ENCODE measurements at regions not wholly inside any gene's neighbourhood (a gene's known extent, or its start where the extent isn't known, plus 50 kb on each side); places are given as distances from the start of the nearest gene placed in this dataset.

DNA sequence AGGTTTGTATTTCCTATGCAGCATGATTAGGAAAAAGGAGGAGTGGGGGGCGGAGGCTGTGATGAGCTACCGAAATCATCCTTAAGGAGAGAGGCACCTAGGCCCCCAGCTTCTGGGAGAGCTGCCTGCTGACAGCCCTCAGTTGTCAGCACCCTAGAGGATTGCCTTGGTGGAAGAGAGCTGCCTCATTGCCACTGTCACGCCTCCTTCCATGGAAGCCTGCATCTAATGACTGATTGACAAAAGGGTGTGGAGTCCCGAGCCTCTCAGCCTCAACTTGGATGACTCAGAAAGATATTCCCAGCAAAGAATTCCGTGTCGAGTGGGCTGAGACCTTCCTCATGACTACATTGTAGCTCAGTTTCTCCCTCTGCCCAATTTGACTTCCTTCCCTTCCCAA is 320.4 kb upstream of the PROK2 start:
- H3K9ac ChIP-seq (ENCODE audit: extremely low read depth, low read length, poor library complexity, severe bottlenecking) = no peak overlapping the region
- Mint-ChIP-seq H3K27me3 (ENCODE audit: insufficient read depth) (peaks cover 9% of the 10 kb centered on the region), H3K9me3 (no peaks in the 10 kb centered on the region), H3K4me3 (no peak overlapping the region), H3K36me3 (ENCODE audit: low read depth) (no peaks in the 10 kb centered on the region), H3K27ac (no peak overlapping the region), H3K4me1 (peaks cover 13% of the 10 kb centered on the region)
- H3K4me1 ChIP-seq (ENCODE audit: control insufficient read depth, insufficient read depth, low read length) = no peaks in the 10 kb centered on the region
- H3K36me3 ChIP-seq (ENCODE audit: control insufficient read depth, insufficient read depth, low read length) = no peaks in the 10 kb centered on the region
- no peak for DNase-seq
- no peak overlapping the region for H3K27ac ChIP-seq (ENCODE audit: low read depth, low read length)
- no peak overlapping the region for H3K4me3 ChIP-seq (ENCODE audit: low read length)
- H3K9me3 ChIP-seq (ENCODE audit: control insufficient read depth, low read length) = no peaks in the 10 kb centered on the region
- WGBS, 2 experiments (ENCODE audit: insufficient coverage in 1 of 2, insufficient read length in 1 of 2) = 70 to 82% methylated on average over 5 to 6 of the region's 6 CpGs
- H3K27me3 ChIP-seq (ENCODE audit: control insufficient read depth, insufficient read depth, low read length, poor library complexity, severe bottlenecking) = no peaks in the 10 kb centered on the region
- TF ChIP-seq, protein P1, sequence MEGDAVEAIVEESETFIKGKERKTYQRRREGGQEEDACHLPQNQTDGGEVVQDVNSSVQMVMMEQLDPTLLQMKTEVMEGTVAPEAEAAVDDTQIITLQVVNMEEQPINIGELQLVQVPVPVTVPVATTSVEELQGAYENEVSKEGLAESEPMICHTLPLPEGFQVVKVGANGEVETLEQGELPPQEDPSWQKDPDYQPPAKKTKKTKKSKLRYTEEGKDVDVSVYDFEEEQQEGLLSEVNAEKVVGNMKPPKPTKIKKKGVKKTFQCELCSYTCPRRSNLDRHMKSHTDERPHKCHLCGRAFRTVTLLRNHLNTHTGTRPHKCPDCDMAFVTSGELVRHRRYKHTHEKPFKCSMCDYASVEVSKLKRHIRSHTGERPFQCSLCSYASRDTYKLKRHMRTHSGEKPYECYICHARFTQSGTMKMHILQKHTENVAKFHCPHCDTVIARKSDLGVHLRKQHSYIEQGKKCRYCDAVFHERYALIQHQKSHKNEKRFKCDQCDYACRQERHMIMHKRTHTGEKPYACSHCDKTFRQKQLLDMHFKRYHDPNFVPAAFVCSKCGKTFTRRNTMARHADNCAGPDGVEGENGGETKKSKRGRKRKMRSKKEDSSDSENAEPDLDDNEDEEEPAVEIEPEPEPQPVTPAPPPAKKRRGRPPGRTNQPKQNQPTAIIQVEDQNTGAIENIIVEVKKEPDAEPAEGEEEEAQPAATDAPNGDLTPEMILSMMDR (conservative IDR thresholded peaks at IDR 0.05) = no peak

DNA sequence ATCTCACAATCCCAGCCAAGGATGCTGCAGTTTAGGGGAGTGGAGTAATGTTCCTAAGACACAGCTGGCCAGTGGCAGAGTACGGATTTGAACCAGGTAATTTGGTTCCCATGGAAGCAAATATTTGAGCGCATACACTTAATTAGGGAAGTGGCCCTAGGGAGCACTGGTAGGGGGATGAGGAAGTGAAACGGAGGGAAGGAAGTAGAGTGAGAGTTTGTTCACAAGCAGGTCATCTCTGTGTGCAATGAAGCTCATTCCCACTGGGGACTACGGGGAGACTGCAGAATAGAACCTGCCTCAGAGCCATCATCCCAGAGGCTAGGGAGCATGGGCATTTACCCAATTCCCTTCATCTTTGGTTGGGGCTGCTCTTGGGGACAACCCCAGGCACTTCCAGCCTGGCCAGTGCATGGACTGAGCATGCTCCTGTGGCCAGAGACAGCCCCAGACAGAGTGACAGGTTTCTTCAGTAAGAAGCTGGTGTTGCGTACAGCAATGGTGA is 317.2 kb upstream of the PROK2 start:
- Histone ChIP-seq H3K27ac (ENCODE audit: low read depth, low read length) (no peak overlapping the region), H3K36me3 (ENCODE audit: control insufficient read depth, insufficient read depth, low read length) (no peaks in the 10 kb centered on the region), H3K9ac (ENCODE audit: extremely low read depth, low read length, poor library complexity, severe bottlenecking) (no peak overlapping the region), H3K4me1 (ENCODE audit: control insufficient read depth, insufficient read depth, low read length) (no peaks in the 10 kb centered on the region), H3K4me3 (ENCODE audit: low read length) (no peak overlapping the region), H3K9me3 (ENCODE audit: control insufficient read depth, low read length) (no peaks in the 10 kb centered on the region), H3K27me3 (ENCODE audit: control insufficient read depth, insufficient read depth, low read length, poor library complexity, severe bottlenecking) (no peaks in the 10 kb centered on the region)
- DNase-seq = no peak
- no peaks in the 10 kb centered on the region for H3K9me3 Mint-ChIP-seq
- WGBS, 2 experiments (ENCODE audit: insufficient coverage in 1 of 2, insufficient read length in 1 of 2) = 94 to 95% methylated on average over 5 of the region's 5 CpGs
- peaks cover 26% of the 10 kb centered on the region for H3K27me3 Mint-ChIP-seq (ENCODE audit: insufficient read depth)
- H3K4me1 Mint-ChIP-seq = peaks cover 24% of the 10 kb centered on the region
- TF ChIP-seq, protein P1 (conservative IDR thresholded peaks at IDR 0.05) = no peak
- no peak overlapping the region for H3K27ac Mint-ChIP-seq
- H3K36me3 Mint-ChIP-seq (ENCODE audit: low read depth) = no peaks in the 10 kb centered on the region
- no peak overlapping the region for H3K4me3 Mint-ChIP-seq

DNA sequence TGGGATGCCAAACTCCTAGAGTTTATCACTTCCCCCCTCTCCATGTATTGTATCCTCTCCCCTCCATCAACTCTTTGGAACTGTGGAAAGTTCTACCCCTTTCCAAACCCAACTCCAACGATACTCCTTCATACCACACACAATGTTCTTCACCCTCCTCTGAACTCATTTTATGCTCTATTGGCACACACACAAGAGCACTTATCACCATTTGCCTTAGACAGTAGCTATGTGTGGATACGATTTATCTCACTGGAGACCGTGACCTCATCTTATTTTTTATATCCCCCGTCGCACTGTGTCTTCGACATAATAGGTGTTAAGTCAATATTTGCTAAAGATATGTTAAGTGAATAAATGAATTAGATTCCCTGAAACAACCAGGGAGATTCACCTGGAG is 316.5 kb upstream of the PROK2 start:
- H3K9ac ChIP-seq (ENCODE audit: extremely low read depth, low read length, poor library complexity, severe bottlenecking) = no peak overlapping the region
- TF ChIP-seq, protein P1 (conservative IDR thresholded peaks at IDR 0.05) = no peak
- WGBS, 2 experiments (ENCODE audit: insufficient coverage in 1 of 2, insufficient read length in 1 of 2) = 86% methylated on average over 6 of the region's 6 CpGs; no CpG with 5 or more reads in 1 of the 2 experiments
- H3K27me3 ChIP-seq (ENCODE audit: control insufficient read depth, insufficient read depth, low read length, poor library complexity, severe bottlenecking) = no peaks in the 10 kb centered on the region
- DNase-seq = no peak
- H3K36me3 Mint-ChIP-seq (ENCODE audit: low read depth) = no peaks in the 10 kb centered on the region
- H3K27me3 Mint-ChIP-seq (ENCODE audit: insufficient read depth) = peaks cover 29% of the 10 kb centered on the region
- H3K4me3 ChIP-seq (ENCODE audit: low read length) = no peak overlapping the region
- H3K36me3 ChIP-seq (ENCODE audit: control insufficient read depth, insufficient read depth, low read length) = no peaks in the 10 kb centered on the region
- H3K9me3 ChIP-seq (ENCODE audit: control insufficient read depth, low read length) = no peaks in the 10 kb centered on the region
- H3K27ac Mint-ChIP-seq = no peak overlapping the region
- H3K4me1 ChIP-seq (ENCODE audit: control insufficient read depth, insufficient read depth, low read length) = no peaks in the 10 kb centered on the region
- H3K4me3 Mint-ChIP-seq = no peak overlapping the region
- peaks cover 24% of the 10 kb centered on the region for H3K4me1 Mint-ChIP-seq
- H3K27ac ChIP-seq (ENCODE audit: low read depth, low read length) = no peak overlapping the region
- no peaks in the 10 kb centered on the region for H3K9me3 Mint-ChIP-seq
